ENCODE measurements at regions not wholly inside any gene's neighbourhood (a gene's known extent, or its start where the extent isn't known, plus 50 kb on each side); places are given as distances from the start of the nearest gene placed in this dataset.
"Not testable (repeated sequence)": the region's sequence is repeated elsewhere in the genome, so short reads cannot be mapped to it uniquely, and the experiment has no call there.

- 43 to 44% methylated on average over 13 of the region's 13 CpGs for WGBS, 2 experiments (ENCODE audit: low coverage in 1 of 2, low lambda C conversion rate in 2 of 2, missing lambda C conversion rate in 2 of 2)
- Histone ChIP-seq H3K9me3 (ENCODE audit: low read depth) (no peaks in the 10 kb centered on the region), H4K20me1 (ENCODE audit: insufficient read depth) (no peaks in the 10 kb centered on the region), H3K4me3 (no peak overlapping the region), H3K4me2 (ENCODE audit: unreplicated experiment) (no peak overlapping the region), H3K36me3 (ENCODE audit: low read depth) (no peaks in the 10 kb centered on the region), H3K9me2 (ENCODE audit: insufficient read depth) (no peaks in the 10 kb centered on the region), H3K27ac (no peak overlapping the region), H3K4me1 (ENCODE audit: insufficient read depth) (no peaks in the 10 kb centered on the region), H3K79me2 (ENCODE audit: insufficient read depth) (no peaks in the 10 kb centered on the region), H3K27me3 (replicated peaks; ENCODE audit: insufficient read depth) (no peaks in the 10 kb centered on the region), H2AFZ (no peak overlapping the region), H3K9ac (no peak overlapping the region), H3F3A (ENCODE audit: insufficient read depth) (no peaks in the 10 kb centered on the region)
- in situ Hi-C loops (cut with MboI), result no loop called here
- DNase-seq, result no peak
- TF ChIP-seq EZH2phosphoT487 (IDR thresholded peaks at IDR 0.05; ENCODE audit: insufficient read depth, low read depth) (no peak), EZH2 (IDR thresholded peaks at IDR 0.05; ENCODE audit: insufficient read depth, poor library complexity, severe bottlenecking) (no peak)
Measured at GRCh38 chrX:1134976-1135375, 77.5 kb downstream of the CRLF2 start.

- Histone ChIP-seq H3K9ac (no peak overlapping the region), H3K9me2 (ENCODE audit: insufficient read depth) (no peaks in the 10 kb centered on the region), H3K4me1 (ENCODE audit: insufficient read depth) (no peaks in the 10 kb centered on the region), H2AFZ (no peak overlapping the region), H3K4me3 (no peak overlapping the region), H3K9me3 (ENCODE audit: low read depth) (no peaks in the 10 kb centered on the region), H4K20me1 (ENCODE audit: insufficient read depth) (no peaks in the 10 kb centered on the region), H3K27me3 (replicated peaks; ENCODE audit: insufficient read depth) (no peaks in the 10 kb centered on the region), H3F3A (ENCODE audit: insufficient read depth) (no peaks in the 10 kb centered on the region), H3K79me2 (ENCODE audit: insufficient read depth) (no peaks in the 10 kb centered on the region), H3K4me2 (ENCODE audit: unreplicated experiment) (no peak overlapping the region), H3K27ac (no peak overlapping the region), H3K36me3 (ENCODE audit: low read depth) (no peaks in the 10 kb centered on the region)
- TF ChIP-seq EZH2 (IDR thresholded peaks at IDR 0.05; ENCODE audit: insufficient read depth, poor library complexity, severe bottlenecking) (no peak), EZH2phosphoT487 (IDR thresholded peaks at IDR 0.05; ENCODE audit: insufficient read depth, low read depth) (no peak)
- no peak for DNase-seq
- in situ Hi-C loops (cut with MboI), result no loop called here
- WGBS, 2 experiments (ENCODE audit: low coverage in 1 of 2, low lambda C conversion rate in 2 of 2, missing lambda C conversion rate in 2 of 2), result 38 to 47% methylated on average over 12 of the region's 12 CpGs
Measured at GRCh38 chrX:1134156-1134555, 78.3 kb downstream of the CRLF2 start.

- no peak for DNase-seq
- in situ Hi-C loops (cut with MboI), result no loop called here
- WGBS, 2 experiments (ENCODE audit: low coverage in 1 of 2, low lambda C conversion rate in 2 of 2, missing lambda C conversion rate in 2 of 2), result 41 to 45% methylated on average over 3 of the region's 3 CpGs
- Histone ChIP-seq H3K4me3 (no peak overlapping the region), H3K36me3 (ENCODE audit: low read depth) (no peaks in the 10 kb centered on the region), H3K79me2 (ENCODE audit: insufficient read depth) (no peaks in the 10 kb centered on the region), H3K27ac (no peak overlapping the region), H3K9me3 (ENCODE audit: low read depth) (no peaks in the 10 kb centered on the region), H3K9me2 (ENCODE audit: insufficient read depth) (no peaks in the 10 kb centered on the region), H2AFZ (no peak overlapping the region), H3K4me1 (ENCODE audit: insufficient read depth) (no peaks in the 10 kb centered on the region), H3K27me3 (replicated peaks; ENCODE audit: insufficient read depth) (no peaks in the 10 kb centered on the region), H3F3A (ENCODE audit: insufficient read depth) (no peaks in the 10 kb centered on the region), H3K9ac (no peak overlapping the region), H3K4me2 (ENCODE audit: unreplicated experiment) (no peak overlapping the region), H4K20me1 (ENCODE audit: insufficient read depth) (no peaks in the 10 kb centered on the region)
- TF ChIP-seq EZH2 (IDR thresholded peaks at IDR 0.05; ENCODE audit: insufficient read depth, poor library complexity, severe bottlenecking) (no peak), EZH2phosphoT487 (IDR thresholded peaks at IDR 0.05; ENCODE audit: insufficient read depth, low read depth) (no peak)
Measured at GRCh38 chrX:1126738-1127137, 85.7 kb downstream of the CRLF2 start.

- WGBS, 2 experiments (ENCODE audit: low coverage in 1 of 2, low lambda C conversion rate in 2 of 2, missing lambda C conversion rate in 2 of 2), result 15 to 19% methylated on average over 11 of the region's 11 CpGs
- H3F3A ChIP-seq (ENCODE audit: insufficient read depth), result no peaks in the 10 kb centered on the region
- H4K20me1 ChIP-seq (ENCODE audit: insufficient read depth), result no peaks in the 10 kb centered on the region
- no peak overlapping the region for H3K4me3 ChIP-seq
- no peak for DNase-seq
- H3K36me3 ChIP-seq (ENCODE audit: low read depth), result no peaks in the 10 kb centered on the region
- H2AFZ ChIP-seq, result no peak overlapping the region
- TF ChIP-seq EZH2phosphoT487 (IDR thresholded peaks at IDR 0.05; ENCODE audit: insufficient read depth, low read depth) (no peak), EZH2 (IDR thresholded peaks at IDR 0.05; ENCODE audit: insufficient read depth, poor library complexity, severe bottlenecking) (no peak)
- in situ Hi-C loops (cut with MboI), result no loop called here
- H3K9me3 ChIP-seq (ENCODE audit: low read depth), result no peaks in the 10 kb centered on the region
- H3K9ac ChIP-seq, result no peak overlapping the region
- H3K4me1 ChIP-seq (ENCODE audit: insufficient read depth), result no peaks in the 10 kb centered on the region
- H3K4me2 ChIP-seq (ENCODE audit: unreplicated experiment), result no peak overlapping the region
- H3K27me3 ChIP-seq (replicated peaks; ENCODE audit: insufficient read depth), result no peaks in the 10 kb centered on the region
- no peaks in the 10 kb centered on the region for H3K9me2 ChIP-seq (ENCODE audit: insufficient read depth)
- no peak overlapping the region for H3K27ac ChIP-seq
- no peaks in the 10 kb centered on the region for H3K79me2 ChIP-seq (ENCODE audit: insufficient read depth)
Measured at GRCh38 chrX:1124531-1124930, 87.9 kb downstream of the CRLF2 start.

GRCh38 chrX:1122851-1123250 lies 89.6 kb downstream of the CRLF2 start:
- 57 to 59% methylated on average over 12 of the region's 12 CpGs for WGBS, 2 experiments (ENCODE audit: low coverage in 1 of 2, low lambda C conversion rate in 2 of 2, missing lambda C conversion rate in 2 of 2)

More at GRCh38 chrX:1122851-1123250, 89.6 kb downstream of the CRLF2 start:
- in situ Hi-C loops (cut with MboI); H3K9ac ChIP-seq; H3K36me3 ChIP-seq (ENCODE audit: low read depth); H3K27me3 ChIP-seq (replicated peaks; ENCODE audit: insufficient read depth); DNase-seq; H3K4me1 ChIP-seq (ENCODE audit: insufficient read depth); H3K4me3 ChIP-seq; H3K27ac ChIP-seq; H3K9me3 ChIP-seq (ENCODE audit: low read depth); H4K20me1 ChIP-seq (ENCODE audit: insufficient read depth); H3K4me2 ChIP-seq (ENCODE audit: unreplicated experiment); H3K79me2 ChIP-seq (ENCODE audit: insufficient read depth); H3F3A ChIP-seq (ENCODE audit: insufficient read depth); H3K9me2 ChIP-seq (ENCODE audit: insufficient read depth); H2AFZ ChIP-seq: not testable (repeated sequence)
